ENCODE measurements at regions not wholly inside any gene's neighbourhood (a gene's known extent, or its start where the extent isn't known, plus 50 kb on each side); places are given as distances from the start of the nearest gene placed in this dataset.

- Histone ChIP-seq H3K27me3 (ENCODE audit: insufficient read depth, low read depth) (peaks cover 93% of the 10 kb centered on the region), H3K27ac (no peak overlapping the region), H4K20me1 (ENCODE audit: insufficient read depth) (no peaks in the 10 kb centered on the region), H3K4me2 (no peak overlapping the region), H3K4me3 (IDR thresholded peaks at IDR 0.05; ENCODE audit: insufficient read depth, low read depth, low read length) (no peak overlapping the region), H3K9ac (no peak overlapping the region), H3K4me1 (ENCODE audit: low read depth, poor library complexity, severe bottlenecking) (no peaks in the 10 kb centered on the region), H3K36me3 (ENCODE audit: insufficient read depth) (no peaks in the 10 kb centered on the region), H3K79me2 (ENCODE audit: insufficient read depth, low read depth) (no peaks in the 10 kb centered on the region), H2AFZ (ENCODE audit: low read depth) (no peak overlapping the region)
- TF ChIP-seq CTCF (conservative IDR thresholded peaks at IDR 0.05; ENCODE audit: low read depth, low read length) = no peak
Observed at GRCh38 chr9:131791542-131792254, 51.8 kb upstream of the RAPGEF1 start.
